Activated CD4-positive, alpha-beta T cell treated with anti-CD3 and anti-CD28 coated beads, Interleukin-10, Interleukin-2, amounts not matched to agents 100 ng/mL and 50 ng/mL, durations not matched to agents 16 hours and 8 hours (primary cell): ENCODE measurements at regions not wholly inside any gene's neighbourhood (a gene's known extent, or its start where the extent isn't known, plus 50 kb on each side); places are given as distances from the start of the nearest gene placed in this dataset.
"Not testable (repeated sequence)": the region's sequence is repeated elsewhere in the genome, so short reads cannot be mapped to it uniquely, and the experiment has no call there.

ENCODE experiments used
- DNase-seq: peaks from one replicate; pipeline ENCODE4 v3.0.0-alpha.2; 2020

DNA sequence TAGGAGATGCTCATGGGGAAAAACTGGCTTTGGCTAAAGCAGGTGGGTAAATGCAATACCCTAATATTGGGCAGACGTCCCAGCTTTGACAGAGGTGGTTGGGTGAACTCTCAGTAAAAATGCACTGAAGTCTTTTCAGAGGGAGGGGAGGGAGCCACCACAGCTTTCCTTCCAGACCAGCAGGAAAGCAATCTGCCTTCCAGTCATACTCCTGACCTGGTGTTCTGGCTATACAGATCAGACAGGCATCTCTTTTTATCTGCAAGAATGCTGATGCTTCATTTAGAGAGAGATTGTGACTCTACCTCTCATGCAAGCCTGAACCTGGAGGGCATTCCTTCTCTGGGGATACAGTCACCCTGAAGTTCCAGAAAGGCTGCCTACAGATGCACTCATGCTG is 52.6 kb upstream of the ICA1 start:
- DNase-seq: no peak

DNA sequence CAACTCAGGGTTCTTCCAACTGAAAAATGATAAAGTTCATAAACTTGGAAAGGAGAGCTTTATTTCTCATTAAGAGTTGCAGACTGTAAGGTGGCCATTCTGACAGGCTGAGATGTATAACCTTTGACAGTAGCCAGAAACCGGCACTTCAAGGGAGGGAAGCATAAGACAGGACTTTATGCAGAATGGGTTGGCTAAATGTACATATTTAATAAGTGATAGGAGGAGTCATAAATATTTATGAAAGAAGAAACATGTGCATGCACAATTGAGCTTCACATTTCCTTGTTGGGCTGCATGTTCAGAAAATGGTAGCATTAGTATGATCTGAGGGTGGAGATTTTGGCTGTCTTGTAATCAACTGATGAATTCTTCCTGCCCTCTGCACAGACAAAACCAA is 57.1 kb upstream of the ICA1 start:
- DNase-seq: no peak

DNA sequence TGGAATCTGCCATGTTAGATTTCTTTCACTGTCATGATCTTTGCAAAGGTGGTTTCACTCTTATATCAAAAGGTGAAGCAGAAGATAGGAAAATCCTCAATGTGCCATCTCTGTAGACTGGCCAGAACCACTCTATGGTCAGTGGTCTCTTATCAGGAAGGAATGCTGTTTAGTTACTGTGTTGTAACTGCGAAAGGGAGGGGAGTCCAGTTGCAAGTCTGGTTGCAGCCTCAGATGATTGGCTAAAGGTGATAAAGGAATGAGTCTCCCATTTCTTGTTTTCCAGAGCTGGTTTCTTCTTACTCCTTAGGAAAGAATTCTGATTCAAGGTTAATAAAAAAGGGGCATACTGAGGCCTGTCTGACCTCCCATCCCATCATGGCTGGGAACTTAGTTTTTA is 58.2 kb upstream of the ICA1 start:
- no peak for DNase-seq

DNA sequence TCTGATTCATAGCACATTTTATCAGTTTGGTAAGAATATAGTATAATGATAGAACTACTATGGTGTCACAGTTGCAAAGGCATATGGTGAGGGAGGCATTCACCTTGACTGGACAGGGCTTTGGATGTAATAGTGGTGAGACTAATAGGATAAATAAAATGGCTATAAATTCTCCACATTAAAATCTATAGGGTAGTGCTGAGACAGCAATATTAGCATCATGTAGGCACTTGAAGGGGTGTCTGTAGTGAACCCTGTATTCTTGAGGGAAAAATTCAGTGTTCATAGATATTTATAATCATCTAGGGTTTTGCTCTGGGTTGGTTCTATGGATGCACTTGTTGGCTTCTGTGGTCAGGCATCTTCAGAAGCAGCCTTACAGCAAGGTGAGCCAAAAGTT is 59.3 kb upstream of the ICA1 start:
- DNase-seq: no peak

- no peak for DNase-seq
Observed at GRCh38 chr7:8322667-8323066, 60.7 kb upstream of the ICA1 start.

GRCh38 chr7:8325067-8325466 is 63.1 kb upstream of the ICA1 start:
- DNase-seq: no peak

DNA sequence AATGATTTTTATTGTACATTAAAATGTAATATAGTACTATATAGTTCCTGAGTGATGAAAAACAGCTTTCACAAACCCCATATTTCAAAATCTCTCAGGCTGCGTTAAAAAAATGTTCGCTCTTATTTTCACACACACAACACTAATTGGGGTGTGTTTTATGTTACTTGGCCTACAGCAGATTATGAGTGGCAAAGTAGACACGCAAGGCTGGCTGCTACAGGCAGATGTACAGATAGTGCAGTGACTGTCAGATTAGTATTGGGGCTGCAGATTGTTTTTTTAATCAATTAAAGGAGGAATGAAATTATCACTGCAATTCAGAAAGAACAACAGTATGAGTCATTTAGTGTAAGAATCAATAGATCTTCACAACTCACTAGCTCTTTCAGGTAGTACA is 65.2 kb upstream of the ICA1 start:
- no peak for DNase-seq

GRCh38 chr7:8338206-8338605 is 76.2 kb upstream of the ICA1 start:
- DNase-seq: no peak

DNA sequence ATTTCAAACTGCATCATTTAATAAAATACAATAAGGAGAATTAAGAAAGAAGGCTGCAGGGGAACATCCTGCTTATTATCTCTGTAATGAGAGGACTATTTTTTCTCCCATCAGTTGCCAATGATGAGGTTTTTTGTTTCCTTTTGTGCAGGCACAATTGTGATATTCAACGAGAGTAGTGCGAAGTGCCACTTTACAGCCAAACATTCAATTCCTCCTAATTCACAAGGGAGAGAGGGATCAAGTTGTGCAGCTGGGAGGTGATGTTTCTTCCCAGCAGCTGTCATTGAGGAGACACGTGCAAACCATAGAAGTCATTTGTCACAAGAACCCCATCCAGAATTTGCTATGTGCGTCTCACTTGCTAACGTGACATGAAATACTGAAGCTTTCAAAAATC is 81.6 kb upstream of the ICA1 start:
- DNase-seq: no peak

DNA sequence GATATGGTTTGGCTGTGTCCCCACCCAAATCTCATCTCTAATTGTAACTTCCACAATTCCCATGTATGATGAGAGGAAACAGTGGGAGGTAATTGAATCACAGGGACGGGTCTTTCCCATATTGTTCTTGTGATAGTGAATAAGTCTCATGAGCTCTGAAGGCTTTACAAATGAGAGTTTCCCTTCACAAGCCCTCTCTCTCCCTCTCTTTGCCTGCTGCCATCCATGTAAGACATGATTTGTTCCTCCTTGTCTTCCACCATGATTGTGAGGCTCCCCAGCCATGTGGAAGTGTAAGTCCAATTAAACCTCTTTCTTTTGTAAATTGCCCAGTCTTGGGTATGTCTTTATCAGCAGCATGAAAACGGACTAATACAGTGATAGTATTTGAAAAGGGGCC is 85.4 kb upstream of the ICA1 start:
- DNase-seq: not testable (repeated sequence)

GRCh38 chr7:8351654-8352053 is 81.8 kb upstream of the NXPH1 start:
- DNase-seq: not testable (repeated sequence)

DNA sequence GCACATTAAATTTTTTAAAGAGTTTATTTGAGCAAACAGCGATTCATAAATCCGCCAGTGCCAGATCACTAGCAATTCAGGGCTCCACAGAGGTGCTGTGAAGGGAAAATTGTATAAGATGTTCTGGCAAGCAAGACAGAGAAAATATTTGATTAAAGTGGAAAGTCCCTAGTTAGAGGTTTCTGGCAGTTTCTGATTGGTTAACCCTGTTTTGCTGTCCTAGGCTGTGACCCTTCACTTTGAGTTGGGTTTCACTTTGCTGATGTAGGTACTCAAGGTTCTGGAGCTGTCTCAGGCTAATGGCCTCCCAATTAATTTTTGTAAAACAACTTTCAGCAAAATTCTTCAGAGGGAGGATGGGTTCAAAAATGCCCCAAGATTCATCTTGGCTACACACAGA is 79.4 kb upstream of the NXPH1 start:
- DNase-seq: no peak

DNA sequence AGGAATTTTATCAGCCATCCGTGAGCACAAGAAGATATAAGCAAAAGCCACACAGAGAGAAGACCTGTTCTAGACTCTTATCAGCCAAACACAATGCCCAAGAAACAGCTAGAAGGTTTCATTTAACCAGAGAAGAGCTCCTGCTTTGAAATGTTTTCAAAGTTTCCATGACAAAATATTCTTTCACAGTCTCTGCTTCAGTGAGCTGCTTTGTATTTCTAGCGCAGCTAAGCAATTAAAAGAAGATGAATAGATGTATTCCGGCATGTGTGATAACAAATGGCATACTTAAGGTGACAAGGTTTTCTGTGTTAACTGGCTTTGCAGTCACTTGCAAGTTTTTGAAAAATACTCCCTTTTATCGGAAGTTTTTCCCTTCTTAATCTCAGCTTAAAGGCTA is 78.9 kb upstream of the NXPH1 start:
- no peak for DNase-seq

DNA sequence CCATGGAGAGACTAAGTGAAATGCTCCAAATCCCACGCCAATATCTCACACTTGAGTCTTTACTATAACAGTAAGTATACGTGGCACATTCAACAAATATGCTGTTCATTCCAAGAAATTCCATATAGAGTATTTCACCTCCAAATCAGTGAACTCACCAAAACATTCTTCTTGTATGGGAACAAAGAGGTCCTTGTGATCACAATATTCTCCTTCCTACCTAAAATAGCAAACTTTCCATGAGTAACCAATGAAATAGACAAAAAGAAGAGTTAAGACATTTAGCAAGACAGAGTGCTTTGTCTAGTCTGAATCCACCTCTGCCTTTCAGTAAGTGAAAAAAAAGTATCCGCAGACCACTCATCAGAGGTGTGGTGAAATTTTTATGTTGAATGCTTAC is 77.3 kb upstream of the NXPH1 start:
- DNase-seq: no peak

DNA sequence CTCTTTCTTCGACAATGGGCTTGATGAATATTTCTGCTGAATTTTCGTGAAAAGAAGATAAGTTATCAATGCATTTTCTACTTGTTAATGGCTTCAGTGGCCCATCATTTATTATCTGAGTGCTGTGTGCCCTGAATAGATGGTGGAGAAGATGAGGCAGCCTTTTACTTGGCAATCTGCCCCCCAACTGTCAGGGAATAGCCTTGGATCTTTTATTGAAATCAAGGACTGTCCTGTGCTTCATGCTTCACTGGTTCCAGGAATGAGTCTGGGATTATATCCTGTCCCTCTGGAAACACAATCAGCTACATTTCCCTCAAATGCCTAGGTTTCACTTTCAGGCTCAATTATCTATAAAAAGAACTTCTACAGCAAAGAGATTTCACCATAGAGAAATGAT is 75.9 kb upstream of the NXPH1 start:
- no peak for DNase-seq

- DNase-seq: no peak
Observed at GRCh38 chr7:8360564-8361153, 72.8 kb upstream of the NXPH1 start.

DNA sequence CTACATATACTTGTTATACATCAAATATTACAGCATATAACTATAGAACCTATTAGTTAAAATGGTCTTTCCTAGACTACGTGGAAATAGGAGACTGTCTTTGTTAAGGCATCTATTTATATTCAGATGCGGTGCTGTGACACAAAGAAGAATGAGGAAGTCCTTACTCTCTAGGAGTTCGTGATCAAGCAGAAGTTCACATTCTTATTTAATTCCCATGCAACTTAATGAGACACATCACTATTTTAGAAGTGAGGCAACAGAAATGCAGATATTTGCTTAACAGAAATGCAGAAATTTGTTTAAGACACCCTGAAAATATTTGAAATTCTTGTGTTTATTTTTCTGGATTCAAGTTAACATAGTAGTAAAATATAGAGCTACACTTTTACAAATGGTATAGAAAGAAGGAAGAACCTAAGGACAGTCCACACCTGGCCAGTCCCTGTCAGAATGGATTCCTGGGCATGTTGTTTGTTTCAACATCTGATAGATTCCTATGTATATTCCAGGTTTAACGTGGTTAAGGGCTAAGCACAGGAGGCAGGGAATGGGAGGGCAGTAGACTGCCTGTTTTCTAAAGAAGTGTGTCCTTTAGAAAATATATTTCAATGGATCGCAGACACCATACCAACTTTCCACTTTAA is 70.6 kb upstream of the NXPH1 start:
- DNase-seq: no peak

GRCh38 chr7:8363407-8364015 is 69.9 kb upstream of the NXPH1 start:
- no peak for DNase-seq

DNA sequence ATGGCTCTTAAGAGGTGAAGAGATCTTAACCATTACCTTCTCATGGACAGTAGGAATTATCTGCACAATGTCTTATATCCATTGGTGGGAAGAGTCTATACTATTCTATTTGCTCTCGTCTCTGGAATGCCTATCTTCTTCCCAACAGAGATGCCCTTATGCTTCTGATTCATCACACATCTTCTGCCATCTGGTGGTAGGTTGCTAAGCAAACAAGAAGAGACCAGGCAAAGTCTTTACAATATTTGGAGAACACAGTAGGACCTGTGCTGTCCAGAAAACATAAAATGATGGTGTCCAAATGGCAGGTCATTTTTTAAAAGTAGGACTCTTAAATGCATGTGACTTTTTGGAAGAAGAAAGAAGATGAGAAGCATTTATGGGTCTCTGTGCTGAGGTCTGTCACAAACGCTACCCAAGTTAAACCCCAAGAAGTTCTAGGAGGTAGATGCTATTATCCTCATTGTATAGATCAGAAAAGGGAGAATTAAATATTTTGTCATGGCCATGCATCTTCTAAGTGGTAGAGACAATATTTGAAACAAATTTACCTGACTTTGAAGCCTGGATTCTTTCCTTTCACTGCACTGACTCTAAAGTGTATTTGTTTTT is 67.8 kb upstream of the NXPH1 start:
- DNase-seq: peak; percentile 4

DNA sequence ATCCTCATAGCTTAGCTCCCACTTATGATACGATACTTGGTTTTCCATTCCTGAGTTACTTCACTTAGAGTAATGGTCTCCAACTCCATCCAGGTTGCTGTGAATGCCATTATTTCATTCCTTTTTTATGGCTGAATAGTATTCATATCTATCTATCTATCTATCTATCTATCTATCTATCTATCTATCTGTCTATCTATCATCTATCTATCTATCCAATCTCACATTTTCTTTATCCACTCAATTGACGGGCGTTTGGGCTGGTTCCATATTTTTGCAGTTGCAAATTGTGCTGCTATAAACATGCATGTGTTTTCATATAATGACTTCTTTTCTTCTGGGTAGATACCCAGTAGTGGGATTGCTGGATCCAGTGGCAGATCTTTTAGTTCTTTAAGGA is 65.4 kb upstream of the NXPH1 start:
- DNase-seq: not testable (repeated sequence)

DNA sequence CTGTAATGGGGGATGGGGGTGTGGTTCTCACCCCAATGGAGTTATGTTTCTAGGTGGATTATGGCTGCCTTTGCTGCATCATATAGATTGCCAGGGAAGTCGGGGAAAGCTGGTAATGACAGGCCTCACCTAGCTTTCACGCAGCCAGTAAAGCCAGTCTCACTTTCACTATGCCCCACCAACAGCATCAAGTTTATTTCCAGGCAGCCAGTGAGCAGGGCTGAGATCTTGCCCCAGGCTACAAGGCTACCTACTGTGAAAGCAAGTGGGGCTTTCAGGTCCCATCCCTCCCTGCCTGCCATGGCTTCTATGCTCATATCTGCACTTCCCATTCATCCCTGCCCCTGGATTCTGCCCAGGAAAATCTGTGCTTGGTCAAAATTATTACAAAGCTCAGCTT is 61.7 kb upstream of the NXPH1 start:
- no peak for DNase-seq

DNA sequence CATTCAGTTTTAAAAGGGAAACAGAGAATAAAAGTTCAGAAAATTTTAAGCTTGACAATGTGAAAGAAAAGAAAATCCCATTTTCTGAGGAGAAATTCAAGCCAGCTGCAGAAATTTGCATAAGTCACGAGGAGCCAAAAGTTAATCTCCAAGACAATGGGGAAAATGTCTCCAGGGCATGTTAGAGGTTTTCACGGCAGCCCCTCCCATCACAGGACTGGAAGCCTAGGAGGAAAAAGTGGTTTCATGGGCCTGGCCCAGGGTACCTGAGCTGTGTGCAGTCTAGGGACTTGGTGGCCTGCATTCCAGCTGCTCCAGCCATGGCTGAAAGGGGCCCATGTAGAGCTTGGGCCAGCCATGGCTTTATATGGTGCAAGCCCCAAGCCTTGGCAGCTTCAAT is 59.6 kb upstream of the NXPH1 start:
- DNase-seq: no peak

DNA sequence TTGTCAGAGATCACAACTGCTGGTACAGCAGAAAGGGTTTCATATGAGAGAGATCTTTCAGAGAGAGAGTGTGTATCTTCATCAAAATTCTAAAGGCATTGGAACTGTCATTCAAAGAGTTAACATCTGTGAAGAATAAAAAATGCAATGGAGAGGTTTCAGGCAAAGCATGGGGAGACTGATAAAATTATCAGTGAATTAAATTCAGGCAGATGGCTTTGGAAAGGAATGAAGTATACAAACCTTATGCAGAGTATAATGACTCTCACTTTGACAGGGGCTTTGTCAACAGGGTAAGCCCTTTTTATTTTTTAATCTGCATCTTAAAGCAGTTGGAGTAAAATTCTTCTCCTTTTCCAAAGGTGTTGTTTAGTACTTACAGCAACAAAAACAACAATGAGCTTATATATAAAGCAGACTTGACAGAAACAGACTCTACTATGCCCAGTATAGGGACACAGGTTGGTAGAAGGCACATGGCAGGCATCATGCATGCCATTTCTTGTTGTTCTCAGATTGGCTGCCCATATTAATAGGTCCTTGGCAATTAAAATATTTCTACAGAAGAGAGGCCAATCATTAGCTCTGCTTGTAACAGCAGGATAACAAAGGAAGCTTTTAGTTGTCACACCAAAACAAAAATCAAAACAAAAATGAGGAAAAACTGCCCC is 54.9 kb upstream of the NXPH1 start:
- DNase-seq: no peak

- DNase-seq: no peak
Observed at GRCh38 chr7:8379264-8379663, 54.1 kb upstream of the NXPH1 start.
